ENCODE measurements at regions not wholly inside any gene's neighbourhood (a gene's known extent, or its start where the extent isn't known, plus 50 kb on each side); places are given as distances from the start of the nearest gene placed in this dataset.

- Histone ChIP-seq H3K27ac (no peak overlapping the region), H3K4me3 (replicated peaks in 1 of 3) (no peak overlapping the region), H3K27me3 (no peaks in the 10 kb centered on the region), H3K4me1 (no peaks in the 10 kb centered on the region), H3K9me3 (no peaks in the 10 kb centered on the region), H3K36me3 (no peaks in the 10 kb centered on the region)
- TF ChIP-seq CTCF (IDR thresholded peaks at IDR 0.05) (no peak), POLR2A (IDR thresholded peaks at IDR 0.05) (no peak)
- intact Hi-C loops (cut with DNase I) = no loop called here
- DNase-seq = no peak
- WGBS, 2 donors = 95 to 96% methylated on average over 3 of the region's 3 CpGs
Measured at GRCh38 chr3:152710549-152710948, 124.4 kb upstream of the P2RY1 start.

GRCh38 chr3:152713989-152714388, 120.9 kb upstream of the P2RY1 start:
- H3K4me1 ChIP-seq = no peaks in the 10 kb centered on the region
- no peak overlapping the region for H3K27ac ChIP-seq
- no peak overlapping the region for H3K4me3 ChIP-seq (replicated peaks in 1 of 3)
- TF ChIP-seq POLR2A (IDR thresholded peaks at IDR 0.05) (no peak), CTCF (IDR thresholded peaks at IDR 0.05) (no peak)
- no peak for DNase-seq
- H3K36me3 ChIP-seq = no peaks in the 10 kb centered on the region
- H3K27me3 ChIP-seq = no peaks in the 10 kb centered on the region
- intact Hi-C loops (cut with DNase I) = no loop called here
- no peaks in the 10 kb centered on the region for H3K9me3 ChIP-seq

- no peaks in the 10 kb centered on the region for H3K4me1 ChIP-seq
- H3K27ac ChIP-seq = no peak overlapping the region
- H3K27me3 ChIP-seq = no peaks in the 10 kb centered on the region
- H3K4me3 ChIP-seq (replicated peaks in 1 of 3) = no peak overlapping the region
- H3K9me3 ChIP-seq = no peaks in the 10 kb centered on the region
- H3K36me3 ChIP-seq = no peaks in the 10 kb centered on the region
- no peak for DNase-seq
- TF ChIP-seq POLR2A (IDR thresholded peaks at IDR 0.05) (no peak), CTCF (IDR thresholded peaks at IDR 0.05) (no peak)
- intact Hi-C loops (cut with DNase I) = no loop called here
Measured at GRCh38 chr3:152714507-152714906, 120.4 kb upstream of the P2RY1 start.

- WGBS, 2 donors = 75 to 76% methylated on average over 3 of the region's 3 CpGs
- no peaks in the 10 kb centered on the region for H3K27me3 ChIP-seq
- intact Hi-C loops (cut with DNase I) = no loop called here
- H3K27ac ChIP-seq = no peak overlapping the region
- TF ChIP-seq CTCF (IDR thresholded peaks at IDR 0.05) = no peak
- no peak for TF ChIP-seq POLR2A (IDR thresholded peaks at IDR 0.05)
- no peak for DNase-seq
- no peak overlapping the region for H3K4me3 ChIP-seq (replicated peaks in 1 of 3)
- no peaks in the 10 kb centered on the region for H3K9me3 ChIP-seq
- H3K4me1 ChIP-seq = no peaks in the 10 kb centered on the region
- no peaks in the 10 kb centered on the region for H3K36me3 ChIP-seq
Measured at GRCh38 chr3:152717252-152717651, 117.7 kb upstream of the P2RY1 start.

- intact Hi-C loops (cut with DNase I) = no loop called here
Measured at GRCh38 chr3:152718810-152719209, 116.1 kb upstream of the P2RY1 start.

More at GRCh38 chr3:152718810-152719209, 116.1 kb upstream of the P2RY1 start:
- Histone ChIP-seq H3K4me3 (replicated peaks in 1 of 3) (no peak overlapping the region), H3K36me3 (no peaks in the 10 kb centered on the region), H3K27ac (no peak overlapping the region), H3K4me1 (no peaks in the 10 kb centered on the region), H3K9me3 (no peaks in the 10 kb centered on the region), H3K27me3 (no peaks in the 10 kb centered on the region)
- no peak for DNase-seq
- TF ChIP-seq POLR2A (IDR thresholded peaks at IDR 0.05) (no peak), CTCF (IDR thresholded peaks at IDR 0.05) (no peak)

All from thyroid gland (tissue), 4 donors.